ENCODE measurements at regions not wholly inside any gene's neighbourhood (a gene's known extent, or its start where the extent isn't known, plus 50 kb on each side); places are given as distances from the start of the nearest gene placed in this dataset.

GRCh38 chr1:67575861-67576260 is 109.1 kb upstream of the GADD45A start:
- TF ChIP-seq EP300 (IDR thresholded peaks at IDR 0.05; ENCODE audit: low read depth) (no peak), POLR2A (IDR thresholded peaks at IDR 0.05) (no peak), POLR2AphosphoS5 (IDR thresholded peaks at IDR 0.05) (no peak)
- TF ChIP-seq, protein P1, sequence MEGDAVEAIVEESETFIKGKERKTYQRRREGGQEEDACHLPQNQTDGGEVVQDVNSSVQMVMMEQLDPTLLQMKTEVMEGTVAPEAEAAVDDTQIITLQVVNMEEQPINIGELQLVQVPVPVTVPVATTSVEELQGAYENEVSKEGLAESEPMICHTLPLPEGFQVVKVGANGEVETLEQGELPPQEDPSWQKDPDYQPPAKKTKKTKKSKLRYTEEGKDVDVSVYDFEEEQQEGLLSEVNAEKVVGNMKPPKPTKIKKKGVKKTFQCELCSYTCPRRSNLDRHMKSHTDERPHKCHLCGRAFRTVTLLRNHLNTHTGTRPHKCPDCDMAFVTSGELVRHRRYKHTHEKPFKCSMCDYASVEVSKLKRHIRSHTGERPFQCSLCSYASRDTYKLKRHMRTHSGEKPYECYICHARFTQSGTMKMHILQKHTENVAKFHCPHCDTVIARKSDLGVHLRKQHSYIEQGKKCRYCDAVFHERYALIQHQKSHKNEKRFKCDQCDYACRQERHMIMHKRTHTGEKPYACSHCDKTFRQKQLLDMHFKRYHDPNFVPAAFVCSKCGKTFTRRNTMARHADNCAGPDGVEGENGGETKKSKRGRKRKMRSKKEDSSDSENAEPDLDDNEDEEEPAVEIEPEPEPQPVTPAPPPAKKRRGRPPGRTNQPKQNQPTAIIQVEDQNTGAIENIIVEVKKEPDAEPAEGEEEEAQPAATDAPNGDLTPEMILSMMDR (IDR thresholded peaks at IDR 0.05): no peak

Data from transverse colon (tissue), 4 donors.